ENCODE measurements at regions not wholly inside any gene's neighbourhood (a gene's known extent, or its start where the extent isn't known, plus 50 kb on each side); places are given as distances from the start of the nearest gene placed in this dataset.

DNA sequence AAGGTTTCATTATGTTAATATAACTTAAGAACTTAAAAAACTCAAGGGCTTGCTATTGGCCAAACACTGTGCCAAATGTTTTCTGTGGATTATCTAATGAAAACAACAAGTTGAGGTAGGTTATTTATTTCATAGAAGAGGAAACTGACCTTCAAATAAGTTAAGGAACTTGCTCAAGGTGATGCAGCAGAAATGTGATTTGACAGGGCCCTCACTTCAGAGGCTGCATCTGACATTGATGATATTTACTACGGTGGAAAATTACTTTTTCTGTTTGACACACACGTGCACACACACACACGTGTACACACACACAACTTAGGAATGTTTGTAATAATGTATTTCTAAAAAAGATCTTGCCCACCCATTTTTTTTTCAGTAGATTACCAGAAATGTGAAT, 137.2 kb upstream of the CXCR4 start:
- DNase-seq (ENCODE audit: low spot score in 2 of 2), result no peak
- Histone ChIP-seq H3K36me3 (no peaks in the 10 kb centered on the region), H3K27ac (no peak overlapping the region), H3K27me3 (no peaks in the 10 kb centered on the region), H3K4me3 (no peak overlapping the region), H3K4me1 (peaks cover 0 to 9% of the 10 kb centered on the region in 2 donors), H3K9me3 (no peaks in the 10 kb centered on the region)
- TF ChIP-seq POLR2AphosphoS5 (IDR thresholded peaks at IDR 0.05), result no peak
- TF ChIP-seq, protein P1, sequence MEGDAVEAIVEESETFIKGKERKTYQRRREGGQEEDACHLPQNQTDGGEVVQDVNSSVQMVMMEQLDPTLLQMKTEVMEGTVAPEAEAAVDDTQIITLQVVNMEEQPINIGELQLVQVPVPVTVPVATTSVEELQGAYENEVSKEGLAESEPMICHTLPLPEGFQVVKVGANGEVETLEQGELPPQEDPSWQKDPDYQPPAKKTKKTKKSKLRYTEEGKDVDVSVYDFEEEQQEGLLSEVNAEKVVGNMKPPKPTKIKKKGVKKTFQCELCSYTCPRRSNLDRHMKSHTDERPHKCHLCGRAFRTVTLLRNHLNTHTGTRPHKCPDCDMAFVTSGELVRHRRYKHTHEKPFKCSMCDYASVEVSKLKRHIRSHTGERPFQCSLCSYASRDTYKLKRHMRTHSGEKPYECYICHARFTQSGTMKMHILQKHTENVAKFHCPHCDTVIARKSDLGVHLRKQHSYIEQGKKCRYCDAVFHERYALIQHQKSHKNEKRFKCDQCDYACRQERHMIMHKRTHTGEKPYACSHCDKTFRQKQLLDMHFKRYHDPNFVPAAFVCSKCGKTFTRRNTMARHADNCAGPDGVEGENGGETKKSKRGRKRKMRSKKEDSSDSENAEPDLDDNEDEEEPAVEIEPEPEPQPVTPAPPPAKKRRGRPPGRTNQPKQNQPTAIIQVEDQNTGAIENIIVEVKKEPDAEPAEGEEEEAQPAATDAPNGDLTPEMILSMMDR (IDR thresholded peaks at IDR 0.05), result no peak
- no peak for TF ChIP-seq POLR2A (IDR thresholded peaks at IDR 0.05)
- intact Hi-C loops (cut with DNase I; ENCODE audit: low total_unique reads), result no loop called here

DNA sequence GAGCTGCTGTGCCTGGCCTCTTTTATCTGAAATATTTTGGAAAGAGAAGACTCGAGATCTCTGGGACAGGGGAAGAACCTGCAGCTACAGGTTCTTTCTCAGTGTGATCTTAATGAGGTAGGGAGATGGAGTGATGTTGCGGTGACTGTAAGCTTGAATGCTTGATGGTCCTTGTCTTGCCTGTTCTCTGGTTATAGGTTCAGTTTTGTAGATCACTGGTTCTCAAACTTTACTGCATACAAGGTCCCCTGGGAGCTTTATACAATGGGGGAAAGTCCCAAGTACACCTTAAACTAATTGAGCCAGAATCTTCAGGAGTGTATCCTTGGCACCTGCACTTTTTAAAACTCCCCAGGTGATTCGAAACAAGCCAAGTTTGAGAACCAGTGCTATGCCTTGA, 136.7 kb upstream of the CXCR4 start:
- Histone ChIP-seq H3K27ac (no peak overlapping the region), H3K4me1 (peaks cover 0 to 9% of the 10 kb centered on the region in 2 donors), H3K9me3 (no peaks in the 10 kb centered on the region), H3K27me3 (no peaks in the 10 kb centered on the region), H3K36me3 (no peaks in the 10 kb centered on the region), H3K4me3 (no peak overlapping the region)
- intact Hi-C loops (cut with DNase I; ENCODE audit: low total_unique reads), result no loop called here
- DNase-seq (ENCODE audit: low spot score in 2 of 2), result no peak
- TF ChIP-seq, protein P1 (IDR thresholded peaks at IDR 0.05), result no peak

DNA sequence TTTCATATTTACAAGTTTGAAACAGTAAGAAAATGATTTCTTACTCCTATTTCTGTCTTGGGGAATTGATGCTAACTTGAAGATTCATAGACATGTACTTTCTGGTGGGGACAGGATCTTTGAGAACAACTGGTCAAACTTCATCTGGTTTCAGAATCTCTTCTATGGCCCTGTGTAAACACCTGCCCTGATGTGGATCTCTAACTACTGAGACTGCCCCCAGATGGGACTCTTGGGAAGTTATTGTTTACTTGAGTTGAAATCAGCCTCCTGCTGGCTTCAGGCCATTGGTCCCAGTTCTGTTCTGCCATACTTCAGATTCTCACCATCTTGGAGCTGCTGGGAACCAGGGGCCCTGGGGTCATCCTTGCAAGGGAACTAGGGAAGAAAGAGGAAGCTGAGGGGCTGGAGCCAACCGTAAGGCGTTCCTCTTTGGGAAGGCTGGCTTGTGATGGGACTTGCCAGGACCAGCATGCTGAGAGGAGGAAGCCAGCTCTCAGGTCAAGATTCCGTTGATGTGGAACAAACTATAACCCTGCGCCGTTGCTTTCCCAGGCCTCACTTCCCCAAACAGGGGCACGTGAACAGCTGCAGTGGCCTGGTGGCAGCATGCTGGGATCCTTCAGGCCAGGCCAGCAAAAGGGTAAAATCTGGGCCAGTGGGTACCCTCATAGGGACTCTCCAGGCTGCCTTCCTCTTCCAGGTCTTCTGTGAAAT, 135.5 kb upstream of the CXCR4 start:
- H3K36me3 ChIP-seq, result no peaks in the 10 kb centered on the region
- no peak for TF ChIP-seq POLR2A (IDR thresholded peaks at IDR 0.05)
- no peak for TF ChIP-seq POLR2AphosphoS5 (IDR thresholded peaks at IDR 0.05)
- DNase-seq (ENCODE audit: low spot score in 2 of 2), result no peak

DNA sequence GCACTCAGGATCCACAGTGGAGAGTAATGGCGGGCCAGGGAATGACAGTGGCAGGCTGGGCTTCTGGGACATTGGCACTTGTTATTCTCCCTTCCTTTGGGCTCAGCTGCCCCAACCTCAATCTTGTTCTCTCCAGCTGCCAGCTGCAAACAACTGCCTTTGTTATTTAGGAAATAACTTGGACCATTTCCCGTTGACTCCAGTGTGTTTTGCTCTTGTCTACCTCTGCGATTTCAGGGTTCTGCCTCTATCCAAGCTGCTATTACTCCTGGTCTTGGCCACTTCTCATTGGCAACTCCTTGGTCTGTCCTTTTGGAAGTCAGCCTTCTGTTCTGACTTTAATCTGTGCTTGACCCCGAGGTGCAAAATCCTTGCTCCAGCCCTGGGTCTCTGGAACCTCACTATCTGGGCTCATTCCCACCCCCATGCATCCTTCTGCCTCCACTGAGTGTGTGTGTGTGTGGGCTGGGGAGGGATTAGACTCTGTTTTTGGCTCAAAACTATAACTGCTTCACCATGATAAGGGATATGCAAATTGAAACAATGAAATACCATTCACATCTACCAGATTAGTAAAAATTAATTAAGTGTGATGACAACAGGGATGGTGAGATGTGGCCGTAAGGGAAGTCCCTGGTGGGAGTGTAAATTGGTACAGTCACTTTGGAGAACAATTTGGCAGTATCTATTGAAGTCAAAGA, 134.1 kb upstream of the CXCR4 start:
- H3K4me1 ChIP-seq, result peaks cover 0 to 9% of the 10 kb centered on the region in 2 donors
- no peak for TF ChIP-seq POLR2AphosphoS5 (IDR thresholded peaks at IDR 0.05)
- TF ChIP-seq POLR2A (IDR thresholded peaks at IDR 0.05), result no peak
- TF ChIP-seq, protein P1 (IDR thresholded peaks at IDR 0.05), result no peak
- peak in 1 of 2 donors; percentile 22 for DNase-seq (ENCODE audit: low spot score in 2 of 2)
- intact Hi-C loops (cut with DNase I; ENCODE audit: low total_unique reads), result no loop called here
- no peak overlapping the region for H3K4me3 ChIP-seq
- no peaks in the 10 kb centered on the region for H3K36me3 ChIP-seq
- H3K27me3 ChIP-seq, result no peaks in the 10 kb centered on the region
- no peaks in the 10 kb centered on the region for H3K9me3 ChIP-seq
- H3K27ac ChIP-seq, result peak overlapping the region; percentile 59 to 71

More for the DNA sequence above, 135.5 kb upstream of the CXCR4 start:
- H3K27ac ChIP-seq, result no peak overlapping the region
- no peaks in the 10 kb centered on the region for H3K27me3 ChIP-seq
- no peak overlapping the region for H3K4me3 ChIP-seq
- peaks cover 0 to 9% of the 10 kb centered on the region in 2 donors for H3K4me1 ChIP-seq
- H3K9me3 ChIP-seq, result no peaks in the 10 kb centered on the region
- intact Hi-C loops (cut with DNase I; ENCODE audit: low total_unique reads), result no loop called here

DNA sequence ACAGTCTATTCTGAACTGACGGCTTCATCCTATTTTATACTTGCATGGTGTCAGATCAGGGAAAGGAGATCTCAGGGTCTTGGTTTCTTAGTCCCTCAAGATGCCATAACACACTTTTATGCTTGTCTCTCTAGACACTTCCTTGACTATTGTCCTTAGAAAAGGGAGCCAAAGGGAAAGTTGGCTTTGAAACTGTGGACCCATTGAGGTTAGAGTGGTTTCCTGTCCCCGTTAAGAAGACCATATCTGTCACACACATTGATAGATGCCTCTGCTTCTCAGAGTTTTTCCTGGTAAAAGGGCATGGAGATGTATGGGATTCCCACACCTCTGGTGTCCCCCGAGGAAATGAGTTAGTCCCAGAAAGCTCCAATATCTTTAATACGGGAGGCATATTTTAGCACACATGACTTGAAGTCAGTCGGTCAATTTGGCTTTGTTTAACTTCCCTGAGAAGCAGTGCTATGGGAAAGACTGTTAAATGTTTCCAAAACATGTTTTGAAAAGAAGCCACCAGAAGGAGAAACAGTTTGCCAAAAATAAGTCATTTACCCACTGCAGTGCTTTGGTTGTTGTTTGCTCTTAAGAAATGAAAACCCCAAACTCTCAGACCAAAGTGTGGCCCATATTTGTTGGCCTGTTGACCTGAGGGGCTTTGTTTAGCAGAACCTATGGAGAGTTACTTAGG, 133.4 kb upstream of the CXCR4 start:
- TF ChIP-seq POLR2A (IDR thresholded peaks at IDR 0.05), result no peak
- TF ChIP-seq POLR2AphosphoS5 (IDR thresholded peaks at IDR 0.05), result no peak
- TF ChIP-seq, protein P1 (IDR thresholded peaks at IDR 0.05), result no peak
- Histone ChIP-seq H3K9me3 (no peaks in the 10 kb centered on the region), H3K27ac (peak overlapping the region; percentile 59 to 71)

More for the DNA sequence above, 133.4 kb upstream of the CXCR4 start:
- Histone ChIP-seq H3K4me1 (peaks cover 0 to 9% of the 10 kb centered on the region in 2 donors), H3K27me3 (no peaks in the 10 kb centered on the region), H3K36me3 (no peaks in the 10 kb centered on the region), H3K4me3 (no peak overlapping the region)
- intact Hi-C loops (cut with DNase I; ENCODE audit: low total_unique reads), result no loop called here
- no peak for DNase-seq (ENCODE audit: low spot score in 2 of 2)

Measured in breast epithelium (tissue), 4 donors.